ENCODE measurements at regions not wholly inside any gene's neighbourhood (a gene's known extent, or its start where the extent isn't known, plus 50 kb on each side); places are given as distances from the start of the nearest gene placed in this dataset.

GRCh38 chr3:87329065-87329464 lies 52.7 kb upstream of the POU1F1 start:
- H3K9me3 ChIP-seq (ENCODE audit: insufficient read depth, low read length, severe bottlenecking), result no peaks in the 10 kb centered on the region
- H3K4me3 ChIP-seq (ENCODE audit: low read depth in 1 of 2, low read length in 2 of 2), result no peak overlapping the region
- no peak overlapping the region for H3K4me2 ChIP-seq (ENCODE audit: insufficient read depth, low read length)
- H2AFZ ChIP-seq (ENCODE audit: low read depth, low read length), result no peak overlapping the region
- DNase-seq (no peak), ATAC-seq (ENCODE audit: insufficient read depth, low read depth) (no peak)
- H4K20me1 ChIP-seq (ENCODE audit: insufficient read depth, low read length), result no peaks in the 10 kb centered on the region
- no peaks in the 10 kb centered on the region for H3K4me1 ChIP-seq (ENCODE audit: insufficient read depth, low read length)
- TF ChIP-seq, protein P1, sequence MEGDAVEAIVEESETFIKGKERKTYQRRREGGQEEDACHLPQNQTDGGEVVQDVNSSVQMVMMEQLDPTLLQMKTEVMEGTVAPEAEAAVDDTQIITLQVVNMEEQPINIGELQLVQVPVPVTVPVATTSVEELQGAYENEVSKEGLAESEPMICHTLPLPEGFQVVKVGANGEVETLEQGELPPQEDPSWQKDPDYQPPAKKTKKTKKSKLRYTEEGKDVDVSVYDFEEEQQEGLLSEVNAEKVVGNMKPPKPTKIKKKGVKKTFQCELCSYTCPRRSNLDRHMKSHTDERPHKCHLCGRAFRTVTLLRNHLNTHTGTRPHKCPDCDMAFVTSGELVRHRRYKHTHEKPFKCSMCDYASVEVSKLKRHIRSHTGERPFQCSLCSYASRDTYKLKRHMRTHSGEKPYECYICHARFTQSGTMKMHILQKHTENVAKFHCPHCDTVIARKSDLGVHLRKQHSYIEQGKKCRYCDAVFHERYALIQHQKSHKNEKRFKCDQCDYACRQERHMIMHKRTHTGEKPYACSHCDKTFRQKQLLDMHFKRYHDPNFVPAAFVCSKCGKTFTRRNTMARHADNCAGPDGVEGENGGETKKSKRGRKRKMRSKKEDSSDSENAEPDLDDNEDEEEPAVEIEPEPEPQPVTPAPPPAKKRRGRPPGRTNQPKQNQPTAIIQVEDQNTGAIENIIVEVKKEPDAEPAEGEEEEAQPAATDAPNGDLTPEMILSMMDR (IDR thresholded peaks at IDR 0.05; ENCODE audit: borderline replicate concordance, extremely low read depth, low read length, poor library complexity, severe bottlenecking), result no peak
- no peak for TF ChIP-seq EZH2 (IDR thresholded peaks at IDR 0.05; ENCODE audit: borderline replicate concordance, low read depth, low read length, severe bottlenecking)
- no peaks in the 10 kb centered on the region for H3K27me3 ChIP-seq (ENCODE audit: insufficient read depth, low read length, poor library complexity)
- no peak overlapping the region for H3K27ac ChIP-seq (ENCODE audit: low read length)
- H3K9ac ChIP-seq (ENCODE audit: low read depth, low read length), result no peak overlapping the region
- H3K36me3 ChIP-seq (ENCODE audit: insufficient read depth, low read length), result no peaks in the 10 kb centered on the region
- H3K79me2 ChIP-seq (ENCODE audit: insufficient read depth, low read length), result no peaks in the 10 kb centered on the region

All from DND-41 (cell line).